KOPT-K1 (cell line): ENCODE measurements at regions not wholly inside any gene's neighbourhood (a gene's known extent, or its start where the extent isn't known, plus 50 kb on each side); places are given as distances from the start of the nearest gene placed in this dataset.
"Not testable (repeated sequence)": the region's sequence is repeated elsewhere in the genome, so short reads cannot be mapped to it uniquely, and the experiment has no call there.

Source experiments
- H3K27ac ChIP-seq: fragments of 200-600 bp; sonication (generic); 2 replicates; pipeline ENCODE4 v1.5.1; 2016; ENCODE audit warnings: antibody characterized with exemption, mild to moderate bottlenecking, low read depth, low read length; ENCODE audit not compliant: poor library complexity, severe bottlenecking
- H3K36me3 ChIP-seq: fragments of 200-600 bp; sonication (generic); 2 replicates; pipeline ENCODE4 v1.5.1; 2017; ENCODE audit warnings: antibody characterized with exemption, mild to moderate bottlenecking, low read length, moderate library complexity; ENCODE audit not compliant: insufficient read depth
- H3K9me3 ChIP-seq: fragments of 200-600 bp; sonication (generic); 2 replicates; pipeline ENCODE4 v1.5.1; 2017; ENCODE audit warnings: antibody characterized with exemption, low read length, mild to moderate bottlenecking; ENCODE audit not compliant: insufficient read depth, poor library complexity, severe bottlenecking

DNA sequence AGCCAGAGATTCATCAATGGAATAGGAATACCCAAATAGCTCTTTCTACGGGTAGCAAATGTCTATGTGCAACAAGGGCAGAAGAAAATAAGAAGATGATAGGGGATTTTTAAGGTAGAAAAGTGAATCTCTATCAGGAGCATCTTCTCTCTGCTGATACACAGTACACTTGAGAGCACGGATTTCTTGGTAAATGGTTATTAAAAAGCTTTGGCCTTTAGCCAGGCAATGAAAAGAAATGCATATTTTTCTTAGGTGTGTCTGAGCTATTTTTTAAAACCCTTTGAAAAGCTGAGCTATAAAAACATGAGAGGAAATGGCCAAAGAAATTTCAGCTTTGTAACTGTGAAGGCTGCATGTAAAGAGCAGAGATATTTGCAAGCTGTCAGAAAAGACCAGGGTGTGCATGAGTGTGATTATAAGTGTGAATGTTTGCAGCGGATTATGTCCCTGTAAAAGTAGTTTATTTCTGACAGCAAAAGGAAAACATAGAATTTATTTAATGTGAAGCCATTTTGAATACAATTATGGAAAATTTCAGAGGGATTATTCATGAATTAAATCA, 487.1 kb upstream of the PIK3R1 start:
- no peak overlapping the region for H3K27ac ChIP-seq
- no peaks in the 10 kb centered on the region for H3K9me3 ChIP-seq
- H3K36me3 ChIP-seq: no peaks in the 10 kb centered on the region

GRCh38 chr5:67725604-67726003, 490.0 kb upstream of the PIK3R1 start:
- H3K36me3 ChIP-seq: no peaks in the 10 kb centered on the region
- H3K27ac ChIP-seq: no peak overlapping the region
- H3K9me3 ChIP-seq: no peaks in the 10 kb centered on the region

DNA sequence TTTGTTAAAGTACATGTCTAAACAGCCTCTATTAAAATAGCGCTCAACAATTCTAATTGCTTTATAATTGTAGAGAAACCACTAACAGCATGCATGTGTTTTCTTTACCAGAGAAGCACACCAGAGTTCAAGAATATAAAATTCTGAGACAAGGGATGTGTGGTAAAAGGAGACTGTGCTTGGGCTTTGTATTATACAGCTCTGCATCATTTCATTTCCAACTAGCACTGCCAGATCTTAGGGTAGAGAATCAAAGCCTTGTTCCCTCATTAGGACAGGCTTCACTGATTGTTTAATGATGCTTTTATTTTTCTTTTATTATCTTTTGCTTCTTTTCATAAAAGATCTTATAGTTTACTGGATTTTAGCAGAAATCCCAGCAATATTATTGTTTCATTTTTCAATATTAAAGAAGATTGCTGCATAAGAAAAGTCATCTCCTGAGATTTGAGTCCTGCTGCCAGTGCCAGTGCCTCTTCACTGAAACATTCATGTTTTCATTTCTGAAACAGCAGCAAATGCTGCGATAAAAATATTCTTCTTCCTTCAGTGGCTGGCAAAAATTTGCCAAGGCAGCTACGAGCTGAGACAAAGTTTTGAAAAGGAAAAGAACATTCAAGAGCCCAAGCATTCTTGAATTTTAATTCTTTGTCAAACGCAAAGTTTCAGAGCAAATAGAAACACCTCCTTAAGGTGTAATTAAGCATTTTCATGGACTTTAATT, 491.0 kb upstream of the PIK3R1 start:
- H3K9me3 ChIP-seq: no peaks in the 10 kb centered on the region
- H3K27ac ChIP-seq: no peak overlapping the region
- H3K36me3 ChIP-seq: no peaks in the 10 kb centered on the region

DNA sequence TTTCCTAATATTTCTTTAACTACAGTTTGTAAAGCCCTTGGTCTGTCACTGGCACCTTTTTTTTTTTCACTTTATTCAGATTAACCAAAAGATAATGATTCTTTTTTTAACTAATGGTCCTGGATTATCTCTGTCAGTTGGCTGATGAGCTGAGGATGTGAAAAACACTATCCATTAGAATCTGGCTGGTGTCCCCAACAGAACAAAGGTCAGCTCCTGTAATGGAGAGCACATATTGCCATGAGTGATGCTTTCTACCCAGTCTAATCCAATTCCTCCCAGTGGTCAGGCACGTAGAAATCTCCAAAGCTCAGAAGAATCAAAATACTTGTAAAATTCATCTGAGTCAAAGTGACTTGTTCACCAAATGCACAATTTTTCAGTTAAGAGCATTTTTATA, 491.7 kb upstream of the PIK3R1 start:
- no peak overlapping the region for H3K27ac ChIP-seq
- H3K36me3 ChIP-seq: no peaks in the 10 kb centered on the region

DNA sequence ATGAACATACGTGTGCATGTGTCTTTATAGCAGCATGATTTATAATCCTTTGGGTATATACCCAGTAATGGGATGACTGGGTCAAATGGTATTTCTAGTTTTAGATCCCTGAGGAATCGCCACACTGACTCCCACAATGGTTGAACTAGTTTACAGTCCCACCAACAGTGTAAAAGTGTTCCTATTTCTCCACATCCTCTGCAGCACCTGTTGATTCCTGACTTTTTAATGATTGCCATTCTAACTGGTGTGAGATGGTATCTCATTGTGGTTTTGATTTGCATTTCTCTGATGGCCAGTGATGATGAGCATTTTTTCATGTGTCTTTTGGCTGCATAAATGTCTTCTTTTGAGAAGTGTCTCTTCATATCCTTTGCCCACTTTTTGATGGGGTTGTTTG, 493.0 kb upstream of the PIK3R1 start:
- H3K27ac ChIP-seq, H3K9me3 ChIP-seq, H3K36me3 ChIP-seq: not testable (repeated sequence)

More for the DNA sequence above, 491.7 kb upstream of the PIK3R1 start:
- H3K9me3 ChIP-seq: no peaks in the 10 kb centered on the region

- no peak overlapping the region for H3K27ac ChIP-seq
- H3K9me3 ChIP-seq: no peaks in the 10 kb centered on the region
- H3K36me3 ChIP-seq: no peaks in the 10 kb centered on the region
Observed at GRCh38 chr5:67720162-67720772, 495.3 kb upstream of the PIK3R1 start.

DNA sequence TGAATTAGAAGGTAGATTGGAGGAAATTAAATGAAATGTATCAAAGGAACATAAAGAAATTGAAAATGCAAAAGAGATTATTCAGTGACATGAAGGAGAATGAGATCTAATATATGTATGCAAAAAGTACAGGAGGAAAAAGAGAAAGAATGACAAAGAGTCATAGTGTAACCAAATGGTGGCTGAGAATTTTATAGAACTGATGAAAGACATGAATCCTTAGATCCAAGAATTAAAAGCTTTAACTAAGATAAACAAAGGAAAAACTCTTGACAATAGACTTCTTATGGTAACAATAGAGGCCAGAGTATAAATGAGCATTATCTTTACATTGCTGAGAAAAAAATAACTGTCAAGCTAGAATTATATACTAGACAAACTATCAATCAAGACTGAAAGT, 505.4 kb upstream of the CD180 start:
- Histone ChIP-seq H3K36me3 (no peaks in the 10 kb centered on the region), H3K9me3 (peaks cover 14% of the 10 kb centered on the region), H3K27ac (no peak overlapping the region)

DNA sequence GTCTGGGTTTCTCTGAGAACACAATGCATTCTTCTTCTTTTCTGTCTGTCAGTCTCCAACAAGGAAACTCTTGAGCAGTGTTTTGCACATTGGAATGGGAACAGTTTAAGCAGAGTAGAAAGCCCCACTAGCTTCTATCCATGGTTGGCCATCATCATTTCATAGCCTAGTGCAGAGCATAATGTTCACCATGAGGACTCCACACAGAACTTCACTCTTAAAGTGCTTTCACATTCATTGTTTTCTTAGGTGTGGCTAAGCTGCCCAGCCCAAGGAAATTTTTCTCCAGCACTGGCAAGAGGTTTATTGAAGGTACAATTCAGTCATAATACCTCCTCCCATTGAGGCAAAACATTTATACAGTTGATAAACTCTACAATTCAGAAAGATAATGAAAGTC, 503.0 kb upstream of the CD180 start:
- Histone ChIP-seq H3K36me3 (no peaks in the 10 kb centered on the region), H3K9me3 (peaks cover 14% of the 10 kb centered on the region), H3K27ac (no peak overlapping the region)

DNA sequence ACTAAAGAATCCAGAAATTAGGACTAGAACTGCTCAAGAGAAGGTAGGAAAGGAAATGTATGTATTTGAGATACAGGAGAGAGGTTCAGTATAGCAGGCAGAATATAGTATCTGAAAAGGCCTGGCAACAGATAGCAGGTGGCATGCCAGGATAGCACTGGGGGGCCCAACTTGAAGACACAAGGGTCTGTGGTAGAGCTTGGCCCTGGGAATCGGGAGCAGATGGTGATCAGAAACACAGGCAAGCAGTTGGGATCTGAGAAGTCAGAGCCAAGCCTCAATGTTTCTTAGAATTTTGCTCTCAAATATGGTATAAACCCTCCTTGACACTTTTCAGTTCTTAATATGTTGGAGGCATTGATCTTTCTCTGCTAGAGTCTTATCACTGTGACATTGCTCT, 499.8 kb upstream of the CD180 start:
- Histone ChIP-seq H3K9me3 (no peaks in the 10 kb centered on the region), H3K27ac (no peak overlapping the region), H3K36me3 (no peaks in the 10 kb centered on the region)

DNA sequence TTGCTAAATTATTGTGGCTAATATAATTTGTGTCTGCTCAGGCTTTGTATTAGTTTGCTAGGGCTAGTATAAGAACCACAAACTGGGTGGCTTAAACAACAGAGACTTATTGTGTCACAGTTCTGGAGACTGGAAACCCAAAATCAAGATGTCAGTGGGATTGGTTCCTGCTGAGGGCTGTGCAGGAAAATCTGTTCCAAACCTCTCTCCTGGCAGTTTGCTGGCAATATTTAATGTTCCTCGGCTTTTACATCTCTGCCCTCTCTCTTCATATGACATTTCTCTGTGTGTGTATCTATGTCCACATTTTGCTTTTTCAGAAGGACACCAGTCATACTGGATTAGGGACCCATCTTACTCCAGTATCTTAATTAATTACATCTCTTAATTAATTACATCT, 498.8 kb upstream of the CD180 start:
- Histone ChIP-seq H3K36me3 (no peaks in the 10 kb centered on the region), H3K27ac (no peak overlapping the region), H3K9me3 (no peaks in the 10 kb centered on the region)

GRCh38 chr5:67694810-67695191, 498.2 kb upstream of the CD180 start:
- H3K36me3 ChIP-seq: no peaks in the 10 kb centered on the region

GRCh38 chr5:67693956-67694809, 497.6 kb upstream of the CD180 start:
- no peaks in the 10 kb centered on the region for H3K9me3 ChIP-seq
- no peaks in the 10 kb centered on the region for H3K36me3 ChIP-seq
- H3K27ac ChIP-seq: no peak overlapping the region

More at GRCh38 chr5:67694810-67695191, 498.2 kb upstream of the CD180 start:
- H3K9me3 ChIP-seq: no peaks in the 10 kb centered on the region
- no peak overlapping the region for H3K27ac ChIP-seq

DNA sequence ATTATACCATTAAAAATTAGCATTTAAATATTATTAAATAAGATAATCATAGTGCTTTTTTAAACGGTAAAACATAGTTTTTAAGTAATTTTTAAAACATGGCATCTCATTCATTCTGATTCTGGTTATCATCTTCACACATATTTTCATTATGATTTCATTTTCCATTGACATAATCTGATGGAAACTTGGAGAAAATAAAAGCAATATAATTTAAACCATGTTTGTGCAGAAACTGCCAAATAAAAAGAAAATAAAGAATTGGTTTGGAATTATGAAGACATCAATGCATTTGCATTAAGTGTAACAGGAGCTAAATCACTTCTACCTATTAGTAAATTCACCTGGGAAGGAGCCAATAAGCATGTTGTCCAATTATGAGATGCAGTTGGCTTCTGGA, 490.1 kb upstream of the CD180 start:
- no peaks in the 10 kb centered on the region for H3K9me3 ChIP-seq
- no peak overlapping the region for H3K27ac ChIP-seq
- H3K36me3 ChIP-seq: no peaks in the 10 kb centered on the region

DNA sequence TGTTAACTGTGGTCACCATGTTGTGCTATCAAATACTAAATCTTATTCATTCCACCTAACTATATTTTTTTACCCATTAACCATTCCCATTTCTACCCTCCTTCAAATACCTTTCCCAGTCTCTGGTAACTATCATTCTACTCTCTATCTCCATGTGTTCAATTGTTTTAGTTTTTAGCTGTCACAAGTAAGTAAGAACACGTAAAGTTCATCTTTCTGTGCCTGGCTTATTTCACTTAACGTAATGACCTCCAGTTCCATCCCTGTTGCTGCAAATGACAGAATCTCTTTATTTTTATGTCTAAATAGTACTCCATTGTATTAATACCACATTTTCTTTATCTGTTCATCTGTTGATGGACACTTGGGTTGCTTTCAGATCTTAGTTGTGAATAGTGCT, 485.1 kb upstream of the CD180 start:
- no peaks in the 10 kb centered on the region for H3K9me3 ChIP-seq
- H3K36me3 ChIP-seq: no peaks in the 10 kb centered on the region
- H3K27ac ChIP-seq: no peak overlapping the region

DNA sequence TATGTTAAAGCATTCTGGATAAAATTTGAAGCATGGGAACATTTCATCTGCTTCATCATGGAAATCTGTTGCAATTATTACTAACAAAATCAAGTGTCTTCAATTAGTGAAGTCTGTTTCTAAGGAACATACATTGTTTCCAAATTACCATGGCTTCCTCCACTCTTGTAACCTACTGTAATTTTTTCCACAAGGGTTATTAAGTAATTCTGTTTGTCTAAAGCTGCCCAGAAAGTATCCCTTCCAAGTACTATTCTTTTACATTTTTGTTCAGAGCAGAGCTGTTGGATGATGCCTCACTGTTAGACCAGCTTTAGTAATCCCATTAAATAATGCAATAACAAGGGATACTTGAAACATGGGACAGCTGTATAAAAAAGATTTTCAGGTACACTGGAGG, 483.5 kb upstream of the CD180 start:
- Histone ChIP-seq H3K9me3 (no peaks in the 10 kb centered on the region), H3K27ac (no peak overlapping the region), H3K36me3 (no peaks in the 10 kb centered on the region)
